Liver (tissue), 3 donors: ENCODE measurements at regions not wholly inside any gene's neighbourhood (a gene's known extent, or its start where the extent isn't known, plus 50 kb on each side); places are given as distances from the start of the nearest gene placed in this dataset.

Source experiments
- EGR1 ChIP-seq, 2 donors: IDR thresholded peaks; 2 replicates each; pipeline ENCODE4 v1.6.1; 2016 to 2018; ENCODE audit warnings: antibody characterized with exemption in 2 of 2, low read depth in 2 of 2
- HNF4G ChIP-seq: IDR thresholded peaks from 2 replicates; pipeline ENCODE4 v1.6.1; 2016; ENCODE audit warnings: antibody characterized with exemption
- JUND ChIP-seq, 2 donors: IDR thresholded peaks; 2 replicates each; pipeline ENCODE4 v1.6.1; 2016; ENCODE audit warnings: antibody characterized with exemption in 2 of 2
- RAD21 ChIP-seq, 2 donors: IDR thresholded peaks; 2 replicates each; pipeline ENCODE4 v1.6.1; 2016; ENCODE audit warnings: antibody characterized with exemption in 2 of 2, mild to moderate bottlenecking in 2 of 2
- RXRA ChIP-seq, 2 donors: IDR thresholded peaks; 2 replicates each; pipeline ENCODE4 v1.6.1; 2017 to 2018; ENCODE audit warnings: antibody characterized with exemption in 2 of 2, mild to moderate bottlenecking in 1 of 2
- YY1 ChIP-seq: IDR thresholded peaks from 2 replicates; pipeline ENCODE4 v1.6.1; 2016; ENCODE audit warnings: antibody characterized with exemption, mild to moderate bottlenecking
- TF ChIP-seq, protein P1 (sequence below): IDR thresholded peaks from 2 replicates; pipeline ENCODE4 v1.6.1; 2016; ENCODE audit warnings: antibody characterized with exemption, mild to moderate bottlenecking
- TF ChIP-seq, protein P2 (sequence below): fragments of 150-350 bp; IDR thresholded peaks from 2 replicates; pipeline ENCODE4 v1.5.1; 2017; ENCODE audit warnings: improper control_type of control experiment, low read depth, low read length; ENCODE audit not compliant: missing input control
- donor health status: healthy.
- donor health status: healthy.

DNA sequence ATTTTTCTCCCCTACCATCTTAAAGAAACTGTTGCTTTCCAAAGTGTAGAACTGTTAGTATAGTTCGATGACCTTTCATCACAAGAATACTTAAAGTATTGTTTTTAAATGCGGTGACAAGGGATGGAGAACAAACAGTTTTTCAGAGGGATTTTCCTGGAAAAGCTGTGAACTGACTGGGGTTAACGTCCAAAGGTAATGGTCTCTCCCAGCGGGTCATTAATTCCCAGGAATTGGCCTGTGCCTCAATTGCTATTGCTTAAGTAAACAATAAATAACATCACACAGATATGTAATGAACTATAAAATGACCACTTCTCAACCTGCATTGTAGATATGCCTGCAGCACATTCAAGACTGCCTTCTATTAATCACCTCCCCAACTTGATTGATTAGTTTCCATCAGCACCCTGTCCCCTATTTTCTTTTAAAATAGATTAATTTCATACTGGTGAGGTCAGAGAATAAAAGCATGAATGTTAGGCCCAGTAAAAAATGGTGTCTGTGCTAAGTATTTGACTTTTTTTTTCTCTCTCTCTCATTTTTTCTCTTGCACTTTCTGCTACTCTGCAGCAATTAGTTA, 268.2 kb downstream of the SAMD5 start:
- TF ChIP-seq, protein P1, sequence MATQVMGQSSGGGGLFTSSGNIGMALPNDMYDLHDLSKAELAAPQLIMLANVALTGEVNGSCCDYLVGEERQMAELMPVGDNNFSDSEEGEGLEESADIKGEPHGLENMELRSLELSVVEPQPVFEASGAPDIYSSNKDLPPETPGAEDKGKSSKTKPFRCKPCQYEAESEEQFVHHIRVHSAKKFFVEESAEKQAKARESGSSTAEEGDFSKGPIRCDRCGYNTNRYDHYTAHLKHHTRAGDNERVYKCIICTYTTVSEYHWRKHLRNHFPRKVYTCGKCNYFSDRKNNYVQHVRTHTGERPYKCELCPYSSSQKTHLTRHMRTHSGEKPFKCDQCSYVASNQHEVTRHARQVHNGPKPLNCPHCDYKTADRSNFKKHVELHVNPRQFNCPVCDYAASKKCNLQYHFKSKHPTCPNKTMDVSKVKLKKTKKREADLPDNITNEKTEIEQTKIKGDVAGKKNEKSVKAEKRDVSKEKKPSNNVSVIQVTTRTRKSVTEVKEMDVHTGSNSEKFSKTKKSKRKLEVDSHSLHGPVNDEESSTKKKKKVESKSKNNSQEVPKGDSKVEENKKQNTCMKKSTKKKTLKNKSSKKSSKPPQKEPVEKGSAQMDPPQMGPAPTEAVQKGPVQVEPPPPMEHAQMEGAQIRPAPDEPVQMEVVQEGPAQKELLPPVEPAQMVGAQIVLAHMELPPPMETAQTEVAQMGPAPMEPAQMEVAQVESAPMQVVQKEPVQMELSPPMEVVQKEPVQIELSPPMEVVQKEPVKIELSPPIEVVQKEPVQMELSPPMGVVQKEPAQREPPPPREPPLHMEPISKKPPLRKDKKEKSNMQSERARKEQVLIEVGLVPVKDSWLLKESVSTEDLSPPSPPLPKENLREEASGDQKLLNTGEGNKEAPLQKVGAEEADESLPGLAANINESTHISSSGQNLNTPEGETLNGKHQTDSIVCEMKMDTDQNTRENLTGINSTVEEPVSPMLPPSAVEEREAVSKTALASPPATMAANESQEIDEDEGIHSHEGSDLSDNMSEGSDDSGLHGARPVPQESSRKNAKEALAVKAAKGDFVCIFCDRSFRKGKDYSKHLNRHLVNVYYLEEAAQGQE = no peak
- TF ChIP-seq, protein P2, sequence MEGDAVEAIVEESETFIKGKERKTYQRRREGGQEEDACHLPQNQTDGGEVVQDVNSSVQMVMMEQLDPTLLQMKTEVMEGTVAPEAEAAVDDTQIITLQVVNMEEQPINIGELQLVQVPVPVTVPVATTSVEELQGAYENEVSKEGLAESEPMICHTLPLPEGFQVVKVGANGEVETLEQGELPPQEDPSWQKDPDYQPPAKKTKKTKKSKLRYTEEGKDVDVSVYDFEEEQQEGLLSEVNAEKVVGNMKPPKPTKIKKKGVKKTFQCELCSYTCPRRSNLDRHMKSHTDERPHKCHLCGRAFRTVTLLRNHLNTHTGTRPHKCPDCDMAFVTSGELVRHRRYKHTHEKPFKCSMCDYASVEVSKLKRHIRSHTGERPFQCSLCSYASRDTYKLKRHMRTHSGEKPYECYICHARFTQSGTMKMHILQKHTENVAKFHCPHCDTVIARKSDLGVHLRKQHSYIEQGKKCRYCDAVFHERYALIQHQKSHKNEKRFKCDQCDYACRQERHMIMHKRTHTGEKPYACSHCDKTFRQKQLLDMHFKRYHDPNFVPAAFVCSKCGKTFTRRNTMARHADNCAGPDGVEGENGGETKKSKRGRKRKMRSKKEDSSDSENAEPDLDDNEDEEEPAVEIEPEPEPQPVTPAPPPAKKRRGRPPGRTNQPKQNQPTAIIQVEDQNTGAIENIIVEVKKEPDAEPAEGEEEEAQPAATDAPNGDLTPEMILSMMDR = no peak
- TF ChIP-seq RXRA (IDR thresholded peaks at IDR 0.05) = peak in 1 of 2 donors; percentile 13
- TF ChIP-seq YY1 = no peak
- no peak for TF ChIP-seq EGR1 (IDR thresholded peaks at IDR 0.05; ENCODE audit: low read depth in 2 of 2)
- no peak for TF ChIP-seq JUND (IDR thresholded peaks at IDR 0.05)
- no peak for TF ChIP-seq RAD21 (IDR thresholded peaks at IDR 0.05)
- TF ChIP-seq HNF4G = no peak
